ENCODE measurements at regions not wholly inside any gene's neighbourhood (a gene's known extent, or its start where the extent isn't known, plus 50 kb on each side); places are given as distances from the start of the nearest gene placed in this dataset.
A peak's percentile ranks its signal among the peaks of the same experiment; 100 is the strongest.
"Not testable (repeated sequence)": the region's sequence is repeated elsewhere in the genome, so short reads cannot be mapped to it uniquely, and the experiment has no call there.

DNA sequence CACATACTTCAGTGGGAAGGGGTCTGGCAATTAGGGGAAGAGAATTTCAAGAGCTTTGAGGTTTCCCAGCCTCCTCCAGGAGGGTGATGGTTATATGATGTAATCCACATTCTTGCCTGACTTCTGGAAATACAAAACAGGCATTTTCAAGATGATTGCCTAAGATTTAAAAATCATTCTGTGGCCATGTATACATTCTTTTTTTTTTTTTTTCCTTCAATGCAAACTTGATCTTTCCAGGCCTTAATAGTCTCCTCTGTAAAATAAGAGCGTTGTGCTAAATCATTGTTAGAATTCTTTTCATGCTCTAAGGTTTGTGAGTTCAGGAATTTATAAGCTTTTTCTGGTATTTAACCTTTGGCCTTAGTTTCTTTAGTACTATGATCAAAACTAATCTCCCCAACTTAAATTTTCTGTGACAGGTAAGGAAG is 192.3 kb upstream of the HMCN1 start:
- no peak for DNase-seq (ENCODE audit: low spot score in 2 of 2)
- WGBS, 2 donors: 30 to 56% methylated on average over 1 of the region's 1 CpG
- TF ChIP-seq EP300 (IDR thresholded peaks at IDR 0.05): no peak
- TF ChIP-seq, protein P1, sequence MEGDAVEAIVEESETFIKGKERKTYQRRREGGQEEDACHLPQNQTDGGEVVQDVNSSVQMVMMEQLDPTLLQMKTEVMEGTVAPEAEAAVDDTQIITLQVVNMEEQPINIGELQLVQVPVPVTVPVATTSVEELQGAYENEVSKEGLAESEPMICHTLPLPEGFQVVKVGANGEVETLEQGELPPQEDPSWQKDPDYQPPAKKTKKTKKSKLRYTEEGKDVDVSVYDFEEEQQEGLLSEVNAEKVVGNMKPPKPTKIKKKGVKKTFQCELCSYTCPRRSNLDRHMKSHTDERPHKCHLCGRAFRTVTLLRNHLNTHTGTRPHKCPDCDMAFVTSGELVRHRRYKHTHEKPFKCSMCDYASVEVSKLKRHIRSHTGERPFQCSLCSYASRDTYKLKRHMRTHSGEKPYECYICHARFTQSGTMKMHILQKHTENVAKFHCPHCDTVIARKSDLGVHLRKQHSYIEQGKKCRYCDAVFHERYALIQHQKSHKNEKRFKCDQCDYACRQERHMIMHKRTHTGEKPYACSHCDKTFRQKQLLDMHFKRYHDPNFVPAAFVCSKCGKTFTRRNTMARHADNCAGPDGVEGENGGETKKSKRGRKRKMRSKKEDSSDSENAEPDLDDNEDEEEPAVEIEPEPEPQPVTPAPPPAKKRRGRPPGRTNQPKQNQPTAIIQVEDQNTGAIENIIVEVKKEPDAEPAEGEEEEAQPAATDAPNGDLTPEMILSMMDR (IDR thresholded peaks at IDR 0.05): no peak
- H3K4me3 ChIP-seq: no peak overlapping the region
- H3K27ac ChIP-seq: no peak overlapping the region
- H3K4me1 ChIP-seq: peaks cover 0 to 3% (median 0%) of the 10 kb centered on the region in 4 donors
- no peaks in the 10 kb centered on the region for H3K36me3 ChIP-seq
- H3K27me3 ChIP-seq: no peaks in the 10 kb centered on the region
- H3K9me3 ChIP-seq: no peaks in the 10 kb centered on the region

DNA sequence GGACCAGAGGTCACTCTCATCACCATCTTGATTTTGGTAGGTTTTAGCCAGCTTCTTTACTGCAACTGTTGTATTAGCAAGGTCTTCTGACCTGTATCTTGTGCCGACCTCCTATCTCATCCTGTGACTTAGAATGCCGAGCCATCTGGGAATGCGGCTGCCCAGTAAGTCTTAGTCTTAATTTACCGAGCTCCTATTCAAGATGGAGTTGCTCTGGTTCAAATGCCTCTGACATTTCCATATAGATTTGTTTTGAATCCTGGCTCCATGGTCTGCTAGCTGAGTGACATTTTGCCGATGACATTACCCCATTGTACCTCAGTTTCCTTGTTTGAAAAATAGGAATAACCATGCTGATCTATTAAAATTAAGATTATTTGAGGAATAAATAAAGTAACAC is 193.9 kb upstream of the HMCN1 start:
- DNase-seq (ENCODE audit: low spot score in 2 of 2): no peak
- TF ChIP-seq POLR2A (IDR thresholded peaks at IDR 0.05): no peak
- TF ChIP-seq, protein P1 (IDR thresholded peaks at IDR 0.05): no peak
- TF ChIP-seq EP300 (IDR thresholded peaks at IDR 0.05): no peak
- no peaks in the 10 kb centered on the region for H3K9me3 ChIP-seq
- WGBS, 2 donors: 94 to 95% methylated on average over 5 of the region's 5 CpGs
- H3K27me3 ChIP-seq: no peaks in the 10 kb centered on the region
- H3K27ac ChIP-seq: no peak overlapping the region
- peaks cover 0 to 7% (median 0%) of the 10 kb centered on the region in 4 donors for H3K4me1 ChIP-seq
- no peak overlapping the region for H3K4me3 ChIP-seq
- H3K36me3 ChIP-seq: no peaks in the 10 kb centered on the region

DNA sequence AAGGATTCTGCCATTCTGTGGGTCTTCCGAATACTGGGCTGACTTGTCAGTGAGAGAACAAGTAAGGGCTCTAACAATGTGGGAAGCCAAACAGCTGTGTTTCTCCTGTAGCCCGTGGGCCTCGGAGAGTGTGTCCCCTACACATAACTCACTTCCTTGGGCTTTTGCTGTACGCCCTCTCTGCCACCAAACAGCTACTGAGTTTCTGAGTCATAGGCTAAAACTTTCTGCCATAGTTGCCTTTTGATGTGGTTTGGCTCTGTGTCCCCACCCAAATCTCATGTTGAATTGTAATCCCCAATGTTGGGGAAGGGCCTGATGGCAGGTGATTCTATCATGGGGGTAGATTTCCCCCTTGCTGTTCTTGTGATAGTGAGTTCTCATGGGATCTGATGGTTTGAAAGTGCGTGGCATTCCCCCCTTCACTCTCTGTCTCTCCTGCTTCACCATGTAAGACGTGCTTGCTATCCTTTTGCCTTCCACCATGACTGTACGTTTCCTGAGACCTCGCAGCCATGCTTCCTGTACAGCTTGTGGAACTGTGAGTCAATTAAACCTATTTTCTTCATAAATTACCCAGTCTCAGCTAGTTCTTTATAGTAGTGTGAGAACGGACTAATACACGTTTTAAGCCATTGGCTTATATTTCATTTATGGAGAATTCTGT is 194.8 kb upstream of the HMCN1 start:
- Histone ChIP-seq H3K9me3 (no peaks in the 10 kb centered on the region), H3K4me3 (no peak overlapping the region), H3K4me1 (peaks cover 0 to 16% (median 0%) of the 10 kb centered on the region in 4 donors), H3K27me3 (no peaks in the 10 kb centered on the region), H3K27ac (no peak overlapping the region), H3K36me3 (no peaks in the 10 kb centered on the region)
- no peak for DNase-seq (ENCODE audit: low spot score in 2 of 2)
- TF ChIP-seq EP300 (IDR thresholded peaks at IDR 0.05): no peak
- no peak for TF ChIP-seq POLR2A (IDR thresholded peaks at IDR 0.05)
- TF ChIP-seq, protein P1 (IDR thresholded peaks at IDR 0.05): no peak
- WGBS, 2 donors: 87 to 91% methylated on average over 10 of the region's 10 CpGs

DNA sequence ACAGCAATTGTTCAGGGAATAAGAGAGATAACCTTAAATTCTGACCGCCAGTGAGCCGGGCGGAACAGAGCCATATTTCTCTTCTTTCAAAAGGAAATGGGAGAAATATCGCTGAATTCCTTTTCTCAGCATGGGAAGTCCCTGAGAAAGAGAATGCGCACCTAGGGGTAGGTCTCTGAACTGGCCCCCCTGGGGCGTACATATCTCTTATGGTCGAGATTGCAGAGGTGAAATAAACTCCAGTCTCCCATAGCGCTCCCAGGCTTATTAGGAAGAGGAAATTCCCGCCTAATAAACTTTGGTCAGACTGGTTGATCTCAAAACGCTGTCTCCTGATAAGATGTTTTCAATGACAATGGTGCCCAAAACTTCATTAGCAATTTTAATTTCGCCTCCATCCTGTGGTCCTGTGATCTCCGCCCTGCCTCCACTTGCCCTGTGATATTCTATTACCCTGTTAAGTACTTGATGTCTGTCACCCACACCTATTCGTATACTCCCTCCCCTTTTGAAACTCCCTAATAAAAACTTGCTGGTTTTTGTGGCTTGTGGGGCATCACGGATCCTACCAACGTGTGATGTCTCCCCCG is 195.8 kb upstream of the HMCN1 start:
- WGBS, 2 donors: 76 to 77% methylated on average over 16 of the region's 16 CpGs

DNA sequence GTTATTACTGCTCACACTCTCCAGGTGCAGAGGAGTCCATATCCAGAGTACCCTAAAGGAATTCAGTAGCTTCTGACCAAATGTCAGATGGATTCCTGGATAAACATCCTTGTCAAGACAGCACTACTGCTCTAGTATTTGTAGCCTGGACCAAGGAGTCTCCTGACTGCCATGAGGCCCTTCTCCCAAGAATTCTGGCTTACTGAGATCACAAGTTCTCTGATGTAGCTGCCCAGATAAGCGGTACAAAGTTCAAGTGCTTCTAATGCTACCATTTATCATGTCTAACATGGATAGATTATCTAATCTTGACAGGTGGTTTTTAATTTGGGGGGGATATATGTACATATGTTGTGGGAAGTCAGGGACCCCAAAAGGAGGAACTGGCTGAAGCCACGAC is 196.6 kb upstream of the HMCN1 start:
- no peak for DNase-seq (ENCODE audit: low spot score in 2 of 2)
- 88% methylated on average over 2 of the region's 2 CpGs for WGBS, 2 donors
- no peaks in the 10 kb centered on the region for H3K27me3 ChIP-seq
- no peak overlapping the region for H3K4me3 ChIP-seq
- H3K36me3 ChIP-seq: no peaks in the 10 kb centered on the region
- no peaks in the 10 kb centered on the region for H3K9me3 ChIP-seq
- H3K4me1 ChIP-seq: peaks cover 0 to 33% (median 0%) of the 10 kb centered on the region in 4 donors
- TF ChIP-seq POLR2A (IDR thresholded peaks at IDR 0.05) (no peak), EP300 (IDR thresholded peaks at IDR 0.05) (no peak)
- TF ChIP-seq, protein P1 (IDR thresholded peaks at IDR 0.05): no peak
- peak overlapping the region in 1 of 4 donors; percentile 2 for H3K27ac ChIP-seq

More for the DNA sequence above, 195.8 kb upstream of the HMCN1 start:
- H3K36me3 ChIP-seq; DNase-seq (ENCODE audit: low spot score in 2 of 2); H3K9me3 ChIP-seq; H3K27me3 ChIP-seq; H3K27ac ChIP-seq; H3K4me3 ChIP-seq: not testable (repeated sequence)
- peaks cover 0 to 26% (median 0%) of the 10 kb centered on the region in 4 donors for H3K4me1 ChIP-seq

Measured in tibial nerve (tissue), 4 donors.